GM12878 (cell line): ENCODE measurements at regions not wholly inside any gene's neighbourhood (a gene's known extent, or its start where the extent isn't known, plus 50 kb on each side); places are given as distances from the start of the nearest gene placed in this dataset.

Experiments
- ATF7 ChIP-seq: fragments of 450-650 bp; IDR thresholded peaks from 2 replicates; pipeline ENCODE4 v1.6.1; 2016; ENCODE audit warnings: low read depth, mild to moderate bottlenecking
- JUND ChIP-seq: IDR thresholded peaks from 2 replicates; pipeline ENCODE4 v1.6.1; 2012; ENCODE audit warnings: low read depth, mild to moderate bottlenecking, low read length, improper control_type of control experiment, moderate library complexity
- SMAD1 ChIP-seq: fragments of 450-650 bp; IDR thresholded peaks from 2 replicates; pipeline ENCODE4 v1.6.1; 2018; ENCODE audit warnings: mild to moderate bottlenecking, low read depth; ENCODE audit not compliant: partially characterized antibody
- YY1 ChIP-seq: IDR thresholded peaks from 2 replicates; pipeline ENCODE4 v1.6.1; 2011; ENCODE audit warnings: low read depth, mild to moderate bottlenecking, low read length
- TF ChIP-seq, protein P1 (sequence below): fragments of 450-650 bp; IDR thresholded peaks from 2 replicates; pipeline ENCODE4 v1.6.1; 2017; ENCODE audit warnings: antibody characterized with exemption, mild to moderate bottlenecking, moderate library complexity
- TF ChIP-seq, protein P2 (sequence below): IDR thresholded peaks from 2 replicates; pipeline ENCODE4 v1.6.1; 2011; ENCODE audit warnings: mild to moderate bottlenecking, low read depth, low read length, moderate library complexity; ENCODE audit not compliant: insufficient replicate concordance
- TF ChIP-seq, protein P3 (sequence below): IDR thresholded peaks from 2 replicates; pipeline ENCODE4 v1.6.1; 2012; ENCODE audit warnings: low read depth, low read length, improper control_type of control experiment
- TF ChIP-seq, protein P4 (sequence below), 3 experiments: IDR thresholded peaks in 2 of 3; conservative IDR thresholded peaks in 1 of 3; 2 replicates each; pipeline ENCODE4 v1.5.1; 2011; ENCODE audit warnings: low read depth in 3 of 3, low read length in 3 of 3, mild to moderate bottlenecking in 3 of 3, control low read depth in 2 of 3, moderate library complexity in 2 of 3, inconsistent platforms in 1 of 3, mixed read lengths in 1 of 3; ENCODE audit not compliant: control insufficient read depth in 2 of 3, insufficient read depth in 1 of 3; ENCODE audit errors: extremely low read depth in 1 of 3
- TF ChIP-seq, protein P5 (sequence below): fragments of 450-650 bp; IDR thresholded peaks from 2 replicates; pipeline ENCODE4 v1.6.1; 2016; ENCODE audit warnings: mild to moderate bottlenecking, moderate library complexity, borderline replicate concordance

DNA sequence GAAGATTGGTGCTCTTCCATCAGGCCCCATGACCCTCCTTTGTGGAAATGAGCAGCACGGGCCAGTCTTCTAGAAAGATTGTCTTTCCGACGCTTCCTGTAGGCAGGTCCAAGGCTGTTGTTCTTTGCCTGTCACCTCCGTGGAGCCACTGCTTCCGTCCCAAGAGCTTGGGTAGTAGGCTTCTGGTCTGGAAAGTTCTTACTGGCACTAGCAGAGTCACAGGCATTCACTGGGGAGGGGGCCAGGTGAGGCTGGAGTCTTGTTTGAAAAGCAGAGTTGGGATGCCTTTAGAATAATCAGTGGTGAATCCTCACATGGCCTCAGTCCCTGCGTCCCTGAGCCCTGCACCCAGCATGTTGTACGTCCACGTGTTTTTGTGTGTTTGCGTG lies 76.2 kb upstream of the ADPGK start:
- TF ChIP-seq ATF7 (no peak), SMAD1 (no peak), JUND (no peak), YY1 (no peak)
- TF ChIP-seq, protein P1, sequence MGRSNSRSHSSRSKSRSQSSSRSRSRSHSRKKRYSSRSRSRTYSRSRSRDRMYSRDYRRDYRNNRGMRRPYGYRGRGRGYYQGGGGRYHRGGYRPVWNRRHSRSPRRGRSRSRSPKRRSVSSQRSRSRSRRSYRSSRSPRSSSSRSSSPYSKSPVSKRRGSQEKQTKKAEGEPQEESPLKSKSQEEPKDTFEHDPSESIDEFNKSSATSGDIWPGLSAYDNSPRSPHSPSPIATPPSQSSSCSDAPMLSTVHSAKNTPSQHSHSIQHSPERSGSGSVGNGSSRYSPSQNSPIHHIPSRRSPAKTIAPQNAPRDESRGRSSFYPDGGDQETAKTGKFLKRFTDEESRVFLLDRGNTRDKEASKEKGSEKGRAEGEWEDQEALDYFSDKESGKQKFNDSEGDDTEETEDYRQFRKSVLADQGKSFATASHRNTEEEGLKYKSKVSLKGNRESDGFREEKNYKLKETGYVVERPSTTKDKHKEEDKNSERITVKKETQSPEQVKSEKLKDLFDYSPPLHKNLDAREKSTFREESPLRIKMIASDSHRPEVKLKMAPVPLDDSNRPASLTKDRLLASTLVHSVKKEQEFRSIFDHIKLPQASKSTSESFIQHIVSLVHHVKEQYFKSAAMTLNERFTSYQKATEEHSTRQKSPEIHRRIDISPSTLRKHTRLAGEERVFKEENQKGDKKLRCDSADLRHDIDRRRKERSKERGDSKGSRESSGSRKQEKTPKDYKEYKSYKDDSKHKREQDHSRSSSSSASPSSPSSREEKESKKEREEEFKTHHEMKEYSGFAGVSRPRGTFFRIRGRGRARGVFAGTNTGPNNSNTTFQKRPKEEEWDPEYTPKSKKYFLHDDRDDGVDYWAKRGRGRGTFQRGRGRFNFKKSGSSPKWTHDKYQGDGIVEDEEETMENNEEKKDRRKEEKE = no peak
- TF ChIP-seq, protein P2, sequence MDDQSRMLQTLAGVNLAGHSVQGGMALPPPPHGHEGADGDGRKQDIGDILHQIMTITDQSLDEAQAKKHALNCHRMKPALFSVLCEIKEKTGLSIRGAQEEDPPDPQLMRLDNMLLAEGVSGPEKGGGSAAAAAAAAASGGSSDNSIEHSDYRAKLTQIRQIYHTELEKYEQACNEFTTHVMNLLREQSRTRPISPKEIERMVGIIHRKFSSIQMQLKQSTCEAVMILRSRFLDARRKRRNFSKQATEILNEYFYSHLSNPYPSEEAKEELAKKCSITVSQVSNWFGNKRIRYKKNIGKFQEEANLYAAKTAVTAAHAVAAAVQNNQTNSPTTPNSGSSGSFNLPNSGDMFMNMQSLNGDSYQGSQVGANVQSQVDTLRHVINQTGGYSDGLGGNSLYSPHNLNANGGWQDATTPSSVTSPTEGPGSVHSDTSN = no peak
- TF ChIP-seq, protein P3, sequence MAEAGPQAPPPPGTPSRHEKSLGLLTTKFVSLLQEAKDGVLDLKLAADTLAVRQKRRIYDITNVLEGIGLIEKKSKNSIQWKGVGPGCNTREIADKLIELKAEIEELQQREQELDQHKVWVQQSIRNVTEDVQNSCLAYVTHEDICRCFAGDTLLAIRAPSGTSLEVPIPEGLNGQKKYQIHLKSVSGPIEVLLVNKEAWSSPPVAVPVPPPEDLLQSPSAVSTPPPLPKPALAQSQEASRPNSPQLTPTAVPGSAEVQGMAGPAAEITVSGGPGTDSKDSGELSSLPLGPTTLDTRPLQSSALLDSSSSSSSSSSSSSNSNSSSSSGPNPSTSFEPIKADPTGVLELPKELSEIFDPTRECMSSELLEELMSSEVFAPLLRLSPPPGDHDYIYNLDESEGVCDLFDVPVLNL = no peak
- TF ChIP-seq, protein P4, sequence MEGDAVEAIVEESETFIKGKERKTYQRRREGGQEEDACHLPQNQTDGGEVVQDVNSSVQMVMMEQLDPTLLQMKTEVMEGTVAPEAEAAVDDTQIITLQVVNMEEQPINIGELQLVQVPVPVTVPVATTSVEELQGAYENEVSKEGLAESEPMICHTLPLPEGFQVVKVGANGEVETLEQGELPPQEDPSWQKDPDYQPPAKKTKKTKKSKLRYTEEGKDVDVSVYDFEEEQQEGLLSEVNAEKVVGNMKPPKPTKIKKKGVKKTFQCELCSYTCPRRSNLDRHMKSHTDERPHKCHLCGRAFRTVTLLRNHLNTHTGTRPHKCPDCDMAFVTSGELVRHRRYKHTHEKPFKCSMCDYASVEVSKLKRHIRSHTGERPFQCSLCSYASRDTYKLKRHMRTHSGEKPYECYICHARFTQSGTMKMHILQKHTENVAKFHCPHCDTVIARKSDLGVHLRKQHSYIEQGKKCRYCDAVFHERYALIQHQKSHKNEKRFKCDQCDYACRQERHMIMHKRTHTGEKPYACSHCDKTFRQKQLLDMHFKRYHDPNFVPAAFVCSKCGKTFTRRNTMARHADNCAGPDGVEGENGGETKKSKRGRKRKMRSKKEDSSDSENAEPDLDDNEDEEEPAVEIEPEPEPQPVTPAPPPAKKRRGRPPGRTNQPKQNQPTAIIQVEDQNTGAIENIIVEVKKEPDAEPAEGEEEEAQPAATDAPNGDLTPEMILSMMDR (IDR thresholded peaks at IDR 0.05 in 2 of 3, conservative IDR thresholded peaks at IDR 0.05 in 1 of 3; ENCODE audit: control insufficient read depth in 2 of 3, extremely low read depth in 1 of 3, insufficient read depth in 1 of 3, low read depth in 3 of 3, low read length in 3 of 3) = no peak
- TF ChIP-seq, protein P5, sequence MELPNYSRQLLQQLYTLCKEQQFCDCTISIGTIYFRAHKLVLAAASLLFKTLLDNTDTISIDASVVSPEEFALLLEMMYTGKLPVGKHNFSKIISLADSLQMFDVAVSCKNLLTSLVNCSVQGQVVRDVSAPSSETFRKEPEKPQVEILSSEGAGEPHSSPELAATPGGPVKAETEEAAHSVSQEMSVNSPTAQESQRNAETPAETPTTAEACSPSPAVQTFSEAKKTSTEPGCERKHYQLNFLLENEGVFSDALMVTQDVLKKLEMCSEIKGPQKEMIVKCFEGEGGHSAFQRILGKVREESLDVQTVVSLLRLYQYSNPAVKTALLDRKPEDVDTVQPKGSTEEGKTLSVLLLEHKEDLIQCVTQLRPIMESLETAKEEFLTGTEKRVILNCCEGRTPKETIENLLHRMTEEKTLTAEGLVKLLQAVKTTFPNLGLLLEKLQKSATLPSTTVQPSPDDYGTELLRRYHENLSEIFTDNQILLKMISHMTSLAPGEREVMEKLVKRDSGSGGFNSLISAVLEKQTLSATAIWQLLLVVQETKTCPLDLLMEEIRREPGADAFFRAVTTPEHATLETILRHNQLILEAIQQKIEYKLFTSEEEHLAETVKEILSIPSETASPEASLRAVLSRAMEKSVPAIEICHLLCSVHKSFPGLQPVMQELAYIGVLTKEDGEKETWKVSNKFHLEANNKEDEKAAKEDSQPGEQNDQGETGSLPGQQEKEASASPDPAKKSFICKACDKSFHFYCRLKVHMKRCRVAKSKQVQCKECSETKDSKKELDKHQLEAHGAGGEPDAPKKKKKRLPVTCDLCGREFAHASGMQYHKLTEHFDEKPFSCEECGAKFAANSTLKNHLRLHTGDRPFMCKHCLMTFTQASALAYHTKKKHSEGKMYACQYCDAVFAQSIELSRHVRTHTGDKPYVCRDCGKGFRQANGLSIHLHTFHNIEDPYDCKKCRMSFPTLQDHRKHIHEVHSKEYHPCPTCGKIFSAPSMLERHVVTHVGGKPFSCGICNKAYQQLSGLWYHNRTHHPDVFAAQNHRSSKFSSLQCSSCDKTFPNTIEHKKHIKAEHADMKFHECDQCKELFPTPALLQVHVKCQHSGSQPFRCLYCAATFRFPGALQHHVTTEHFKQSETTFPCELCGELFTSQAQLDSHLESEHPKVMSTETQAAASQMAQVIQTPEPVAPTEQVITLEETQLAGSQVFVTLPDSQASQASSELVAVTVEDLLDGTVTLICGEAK = no peak
